Neural crest cell (in vitro differentiated cells): ENCODE measurements at regions not wholly inside any gene's neighbourhood (a gene's known extent, or its start where the extent isn't known, plus 50 kb on each side); places are given as distances from the start of the nearest gene placed in this dataset.

Source experiments
- DNase-seq: peaks from one replicate; pipeline ENCODE4 v3.0.0; 2021; ENCODE audit warnings: low read depth, mixed read lengths, low spot score
- H3K27ac Mint-ChIP-seq: one replicate; pipeline ENCODE4 v1.8.0; 2021; ENCODE audit warnings: mild to moderate bottlenecking, mixed read lengths; ENCODE audit not compliant: unreplicated experiment
- H3K27me3 Mint-ChIP-seq: 2 replicates; pipeline ENCODE4 v1.8.0; 2021; ENCODE audit warnings: low read depth, mild to moderate bottlenecking, mixed read lengths
- H3K36me3 Mint-ChIP-seq: 2 replicates; pipeline ENCODE4 v1.8.0; 2021; ENCODE audit warnings: low read depth, mild to moderate bottlenecking, mixed read lengths
- H3K4me1 Mint-ChIP-seq: 2 replicates; pipeline ENCODE4 v1.8.0; 2021; ENCODE audit warnings: mixed read lengths
- H3K4me3 Mint-ChIP-seq: one replicate; pipeline ENCODE4 v1.8.0; 2021; ENCODE audit warnings: mild to moderate bottlenecking, mixed read lengths
- H3K9me3 Mint-ChIP-seq: 2 replicates; pipeline ENCODE4 v1.8.0; 2021; ENCODE audit warnings: mixed read lengths
- TF ChIP-seq, protein P1 (sequence below): fragments of 200-600 bp; sonication (generic); conservative IDR thresholded peaks from 2 replicates; pipeline ENCODE4 v1.5.0; 2021; ENCODE audit warnings: antibody characterized with exemption, mild to moderate bottlenecking

DNA sequence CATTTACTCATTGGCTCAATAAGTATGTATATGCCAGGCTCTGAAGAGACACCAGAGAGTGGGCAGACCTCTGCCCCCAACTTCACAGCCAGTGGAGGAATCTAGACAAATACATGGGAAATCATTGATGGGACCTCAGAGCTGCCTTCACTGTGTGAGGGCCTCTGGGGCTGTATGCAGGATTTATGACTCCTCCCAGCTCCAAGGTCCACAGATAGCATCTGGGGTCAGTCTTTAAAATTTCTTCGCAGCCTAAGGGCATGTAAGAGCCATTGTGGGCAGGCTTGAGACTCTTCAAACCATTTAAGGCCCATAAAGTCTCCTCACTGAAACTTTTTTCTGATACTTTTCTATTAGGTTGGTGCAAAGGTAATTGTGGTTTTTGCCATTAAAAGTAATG lies 125.5 kb downstream of the SPTSSA start:
- H3K4me3 Mint-ChIP-seq, result no peak overlapping the region

DNA sequence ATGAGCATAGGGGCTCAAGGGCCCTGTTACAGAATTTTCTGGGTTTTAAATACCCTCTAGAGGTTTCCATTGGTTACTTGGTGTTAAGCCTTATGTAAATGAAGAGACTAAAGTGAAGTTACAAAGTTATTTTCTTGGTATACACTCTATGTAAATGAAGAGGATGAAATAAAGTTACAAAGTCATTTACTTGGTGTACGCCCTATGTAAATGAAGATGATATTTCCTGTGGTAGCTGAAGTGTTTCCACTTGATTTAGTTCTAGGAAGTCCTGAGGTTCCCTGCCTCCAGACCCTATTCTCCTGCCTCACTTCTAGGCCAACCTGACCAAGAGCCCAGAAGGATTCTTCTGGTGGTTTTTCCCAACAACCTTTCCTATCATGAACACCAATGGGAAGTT lies 126.1 kb downstream of the SPTSSA start:
- H3K27ac Mint-ChIP-seq, result no peak overlapping the region
- no peaks in the 10 kb centered on the region for H3K9me3 Mint-ChIP-seq
- TF ChIP-seq, protein P1, sequence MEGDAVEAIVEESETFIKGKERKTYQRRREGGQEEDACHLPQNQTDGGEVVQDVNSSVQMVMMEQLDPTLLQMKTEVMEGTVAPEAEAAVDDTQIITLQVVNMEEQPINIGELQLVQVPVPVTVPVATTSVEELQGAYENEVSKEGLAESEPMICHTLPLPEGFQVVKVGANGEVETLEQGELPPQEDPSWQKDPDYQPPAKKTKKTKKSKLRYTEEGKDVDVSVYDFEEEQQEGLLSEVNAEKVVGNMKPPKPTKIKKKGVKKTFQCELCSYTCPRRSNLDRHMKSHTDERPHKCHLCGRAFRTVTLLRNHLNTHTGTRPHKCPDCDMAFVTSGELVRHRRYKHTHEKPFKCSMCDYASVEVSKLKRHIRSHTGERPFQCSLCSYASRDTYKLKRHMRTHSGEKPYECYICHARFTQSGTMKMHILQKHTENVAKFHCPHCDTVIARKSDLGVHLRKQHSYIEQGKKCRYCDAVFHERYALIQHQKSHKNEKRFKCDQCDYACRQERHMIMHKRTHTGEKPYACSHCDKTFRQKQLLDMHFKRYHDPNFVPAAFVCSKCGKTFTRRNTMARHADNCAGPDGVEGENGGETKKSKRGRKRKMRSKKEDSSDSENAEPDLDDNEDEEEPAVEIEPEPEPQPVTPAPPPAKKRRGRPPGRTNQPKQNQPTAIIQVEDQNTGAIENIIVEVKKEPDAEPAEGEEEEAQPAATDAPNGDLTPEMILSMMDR, result no peak
- peaks cover 38% of the 10 kb centered on the region for H3K4me1 Mint-ChIP-seq
- no peaks in the 10 kb centered on the region for H3K27me3 Mint-ChIP-seq
- H3K36me3 Mint-ChIP-seq, result no peaks in the 10 kb centered on the region
- no peak overlapping the region for H3K4me3 Mint-ChIP-seq
- DNase-seq, result no peak

More for the DNA sequence above, 125.5 kb downstream of the SPTSSA start:
- H3K27ac Mint-ChIP-seq, result no peak overlapping the region
- no peak for DNase-seq
- TF ChIP-seq, protein P1, result no peak
- H3K9me3 Mint-ChIP-seq, result no peaks in the 10 kb centered on the region
- peaks cover 38% of the 10 kb centered on the region for H3K4me1 Mint-ChIP-seq
- H3K27me3 Mint-ChIP-seq, result no peaks in the 10 kb centered on the region
- H3K36me3 Mint-ChIP-seq, result no peaks in the 10 kb centered on the region

DNA sequence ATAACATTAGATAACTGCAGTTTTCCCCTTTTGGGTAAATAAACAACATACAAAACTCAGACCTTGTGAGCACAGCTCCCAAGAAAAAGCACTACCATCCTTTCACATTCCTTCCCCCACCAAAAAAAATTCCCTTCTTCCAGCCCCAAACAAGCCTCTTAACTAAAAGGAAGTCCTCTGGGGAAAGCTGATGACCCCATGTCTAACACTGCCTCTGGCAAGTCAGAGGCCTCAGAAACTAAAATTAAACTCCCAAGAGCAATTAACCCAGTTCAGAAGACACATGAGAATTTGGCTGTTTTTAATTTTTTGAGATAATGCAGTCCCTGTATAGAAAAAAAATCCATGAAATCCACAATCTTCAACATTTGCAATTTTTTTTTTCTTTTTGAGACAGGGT lies 127.7 kb downstream of the SPTSSA start:
- Mint-ChIP-seq H3K27me3 (no peaks in the 10 kb centered on the region), H3K36me3 (no peaks in the 10 kb centered on the region), H3K4me3 (peak overlapping the region; percentile 38), H3K27ac (peak overlapping the region; percentile 10), H3K4me1 (peaks cover 25% of the 10 kb centered on the region), H3K9me3 (no peaks in the 10 kb centered on the region)
- TF ChIP-seq, protein P1, result no peak
- no peak for DNase-seq

DNA sequence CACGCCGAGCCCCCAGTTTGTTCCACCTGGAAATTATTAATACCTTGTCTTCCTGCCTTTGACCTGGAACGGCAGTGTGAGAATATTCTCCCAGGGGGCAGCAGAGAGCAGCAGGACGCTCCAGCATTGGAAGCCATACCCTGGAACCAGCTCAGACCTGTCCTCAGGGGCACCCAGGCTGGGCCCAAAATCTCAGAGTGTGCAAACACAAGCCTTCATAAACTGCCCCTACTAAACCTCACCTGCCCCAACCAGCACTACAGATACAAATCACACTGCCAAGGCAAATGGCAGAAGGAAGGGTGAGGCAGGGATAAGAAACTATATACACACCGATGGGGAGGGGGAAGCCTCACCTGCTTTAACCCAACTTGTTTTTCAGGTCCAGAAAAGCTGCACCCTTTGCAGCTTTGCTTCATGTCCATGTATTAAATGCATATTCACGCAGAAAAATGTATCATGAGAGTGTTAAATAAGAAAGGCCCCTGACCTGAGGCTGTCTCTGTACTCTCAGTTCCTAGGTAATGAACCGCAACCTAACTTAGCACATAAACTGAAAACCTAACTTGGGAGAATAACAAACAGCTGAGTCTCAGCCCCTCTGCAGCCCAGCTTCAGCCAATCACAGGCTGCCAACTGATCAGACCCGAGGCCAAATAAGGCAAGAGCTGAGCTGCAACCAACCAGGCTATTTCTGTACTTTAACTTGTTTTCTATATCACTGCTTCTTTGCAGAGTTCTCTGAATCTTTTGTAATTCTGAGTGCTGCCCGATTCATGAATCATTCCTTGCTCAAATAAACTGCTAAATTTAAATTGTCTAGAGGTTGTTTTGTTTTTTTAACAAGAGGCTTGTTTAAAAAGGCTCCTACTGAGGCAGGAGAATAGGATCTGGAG lies 130.1 kb downstream of the SPTSSA start:
- Mint-ChIP-seq H3K9me3 (no peaks in the 10 kb centered on the region), H3K4me3 (no peak overlapping the region), H3K36me3 (no peaks in the 10 kb centered on the region), H3K27ac (no peak overlapping the region), H3K4me1 (peaks cover 21% of the 10 kb centered on the region), H3K27me3 (no peaks in the 10 kb centered on the region)
- TF ChIP-seq, protein P1, result peak; percentile 94
- peak; percentile 74 for DNase-seq

DNA sequence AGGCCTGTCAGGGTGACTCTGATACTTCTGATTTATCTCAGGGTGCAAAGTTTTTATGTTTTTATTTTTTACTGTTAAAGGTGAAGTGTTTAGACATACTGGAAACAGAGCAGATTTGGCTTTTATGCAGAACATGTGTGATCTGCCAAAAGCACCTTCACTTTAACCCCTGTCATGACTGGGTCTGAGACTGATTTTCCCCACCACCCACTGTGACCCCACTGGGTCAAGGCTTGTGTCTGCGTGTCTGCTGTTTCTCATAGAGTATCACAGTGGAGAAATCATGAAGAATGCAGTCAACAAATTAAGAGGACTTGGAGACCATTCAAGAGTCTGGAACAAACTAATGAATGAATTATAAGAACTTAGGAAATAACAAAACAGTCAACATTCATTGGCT lies 131.2 kb downstream of the SPTSSA start:
- Mint-ChIP-seq H3K4me3 (no peak overlapping the region), H3K9me3 (no peaks in the 10 kb centered on the region), H3K27ac (no peak overlapping the region), H3K27me3 (no peaks in the 10 kb centered on the region), H3K36me3 (no peaks in the 10 kb centered on the region), H3K4me1 (peaks cover 21% of the 10 kb centered on the region)
- TF ChIP-seq, protein P1, result no peak
- DNase-seq, result no peak
